ENCODE measurements at regions not wholly inside any gene's neighbourhood (a gene's known extent, or its start where the extent isn't known, plus 50 kb on each side); places are given as distances from the start of the nearest gene placed in this dataset.

- Histone ChIP-seq H3K4me3 (ENCODE audit: low read depth in 1 of 3, low read length in 3 of 3) (no peak overlapping the region), H3K36me3 (ENCODE audit: control insufficient read depth in 4 of 4, insufficient read depth in 3 of 4, low read depth in 1 of 4, low read length in 3 of 4) (no peaks in the 10 kb centered on the region), H3K9me3 (ENCODE audit: control insufficient read depth in 4 of 4, low read length in 3 of 4) (peaks cover 0 to 2% (median 0%) of the 10 kb centered on the region in 4 donors), H3K9ac (ENCODE audit: low read depth in 1 of 2, low read length in 2 of 2) (no peak overlapping the region), H3K27me3 (ENCODE audit: control insufficient read depth in 4 of 4, insufficient read depth in 4 of 4, low read length in 3 of 4) (no peaks in the 10 kb centered on the region), H3K4me1 (ENCODE audit: control insufficient read depth in 4 of 4, insufficient read depth in 4 of 4, low read length in 3 of 4) (peaks cover 0 to 3% (median 0%) of the 10 kb centered on the region in 4 donors), H3K27ac (ENCODE audit: low read depth in 1 of 2, low read length in 2 of 2) (no peak overlapping the region)
- no peak for DNase-seq (ENCODE audit: low spot score)
- no peak for TF ChIP-seq REST (IDR thresholded peaks at IDR 0.05)
- 66% methylated on average over 3 of the region's 3 CpGs for WGBS
Observed at GRCh38 chr21:38899277-38899947, 93.7 kb downstream of the ETS2 start.

- no peaks in the 10 kb centered on the region for H3K27me3 ChIP-seq (ENCODE audit: control insufficient read depth in 4 of 4, insufficient read depth in 4 of 4, low read length in 3 of 4)
- peaks cover 0 to 2% (median 0%) of the 10 kb centered on the region in 4 donors for H3K9me3 ChIP-seq (ENCODE audit: control insufficient read depth in 4 of 4, low read length in 3 of 4)
- 82% methylated on average over 5 of the region's 5 CpGs for WGBS
- H3K4me1 ChIP-seq (ENCODE audit: control insufficient read depth in 4 of 4, insufficient read depth in 4 of 4, low read length in 3 of 4): peaks cover 0 to 3% (median 0%) of the 10 kb centered on the region in 4 donors
- TF ChIP-seq HNF4A (conservative IDR thresholded peaks at IDR 0.05) (no peak), MAX (IDR thresholded peaks at IDR 0.05) (no peak), RAD21 (IDR thresholded peaks at IDR 0.05) (no peak), FOXA2 (IDR thresholded peaks at IDR 0.05) (no peak), REST (IDR thresholded peaks at IDR 0.05) (no peak), CTCF (IDR thresholded peaks at IDR 0.05; ENCODE audit: low read depth, low read length, missing input control) (no peak), NR2F2 (IDR thresholded peaks at IDR 0.05) (no peak), RXRA (IDR thresholded peaks at IDR 0.05) (no peak), FOXA1 (IDR thresholded peaks at IDR 0.05) (no peak), YY1 (IDR thresholded peaks at IDR 0.05) (no peak), SP1 (IDR thresholded peaks at IDR 0.05) (no peak), JUND (IDR thresholded peaks at IDR 0.05) (no peak), ATF3 (IDR thresholded peaks at IDR 0.05) (no peak), GABPA (IDR thresholded peaks at IDR 0.05 in 1 of 2, conservative IDR thresholded peaks at IDR 0.05 in 1 of 2) (no peak), ZBTB33 (IDR thresholded peaks at IDR 0.05) (no peak), EGR1 (IDR thresholded peaks at IDR 0.05; ENCODE audit: low read depth in 2 of 2) (no peak), HNF4G (IDR thresholded peaks at IDR 0.05) (no peak)
- H3K9ac ChIP-seq (ENCODE audit: low read depth in 1 of 2, low read length in 2 of 2): peak overlapping the region in 1 of 2 donors; percentile 7
- no peak for DNase-seq (ENCODE audit: low spot score)
- peaks cover 0 to 2% (median 0%) of the 10 kb centered on the region in 4 donors for H3K36me3 ChIP-seq (ENCODE audit: control insufficient read depth in 4 of 4, insufficient read depth in 3 of 4, low read depth in 1 of 4, low read length in 3 of 4)
- peak overlapping the region in 1 of 2 donors; percentile 23 for H3K27ac ChIP-seq (ENCODE audit: low read depth in 1 of 2, low read length in 2 of 2)
- no peak overlapping the region for H3K4me3 ChIP-seq (ENCODE audit: low read depth in 1 of 3, low read length in 3 of 3)
Observed at GRCh38 chr21:38898422-38899096, 92.8 kb downstream of the ETS2 start.
